ENCODE measurements at regions not wholly inside any gene's neighbourhood (a gene's known extent, or its start where the extent isn't known, plus 50 kb on each side); places are given as distances from the start of the nearest gene placed in this dataset.

DNA sequence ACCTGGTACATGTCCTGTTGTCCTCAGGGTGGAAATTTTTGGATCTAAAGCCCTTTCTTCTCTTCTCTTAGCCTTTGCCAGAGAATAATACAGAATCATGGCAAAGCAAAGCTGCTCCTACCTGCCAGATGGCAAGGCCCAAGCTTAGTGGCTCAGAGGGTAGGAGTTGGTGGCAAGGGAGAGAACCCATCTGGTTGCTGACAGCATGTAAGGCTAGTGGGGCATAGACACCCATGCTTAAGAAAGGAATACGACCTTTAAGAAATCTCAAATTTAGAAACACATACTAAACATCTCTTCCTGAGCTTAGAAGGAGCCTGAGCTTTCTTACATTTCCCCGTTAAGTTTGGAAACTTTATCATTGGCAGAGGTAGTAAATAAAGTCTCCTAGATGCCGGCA is 395.0 kb upstream of the SOX9 start:
- TF ChIP-seq, protein P1, sequence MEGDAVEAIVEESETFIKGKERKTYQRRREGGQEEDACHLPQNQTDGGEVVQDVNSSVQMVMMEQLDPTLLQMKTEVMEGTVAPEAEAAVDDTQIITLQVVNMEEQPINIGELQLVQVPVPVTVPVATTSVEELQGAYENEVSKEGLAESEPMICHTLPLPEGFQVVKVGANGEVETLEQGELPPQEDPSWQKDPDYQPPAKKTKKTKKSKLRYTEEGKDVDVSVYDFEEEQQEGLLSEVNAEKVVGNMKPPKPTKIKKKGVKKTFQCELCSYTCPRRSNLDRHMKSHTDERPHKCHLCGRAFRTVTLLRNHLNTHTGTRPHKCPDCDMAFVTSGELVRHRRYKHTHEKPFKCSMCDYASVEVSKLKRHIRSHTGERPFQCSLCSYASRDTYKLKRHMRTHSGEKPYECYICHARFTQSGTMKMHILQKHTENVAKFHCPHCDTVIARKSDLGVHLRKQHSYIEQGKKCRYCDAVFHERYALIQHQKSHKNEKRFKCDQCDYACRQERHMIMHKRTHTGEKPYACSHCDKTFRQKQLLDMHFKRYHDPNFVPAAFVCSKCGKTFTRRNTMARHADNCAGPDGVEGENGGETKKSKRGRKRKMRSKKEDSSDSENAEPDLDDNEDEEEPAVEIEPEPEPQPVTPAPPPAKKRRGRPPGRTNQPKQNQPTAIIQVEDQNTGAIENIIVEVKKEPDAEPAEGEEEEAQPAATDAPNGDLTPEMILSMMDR (IDR thresholded peaks at IDR 0.05; ENCODE audit: partially characterized antibody, unreplicated experiment) = no peak
- no peaks in the 10 kb centered on the region for H3K36me3 Mint-ChIP-seq (ENCODE audit: unreplicated experiment)
- no peak for DNase-seq
- peaks cover 5% of the 10 kb centered on the region for H3K27me3 Mint-ChIP-seq (ENCODE audit: unreplicated experiment)
- no peaks in the 10 kb centered on the region for H3K4me1 Mint-ChIP-seq (ENCODE audit: low read depth, unreplicated experiment)
- H3K9me3 Mint-ChIP-seq (ENCODE audit: unreplicated experiment) = no peaks in the 10 kb centered on the region
- no peak overlapping the region for H3K27ac Mint-ChIP-seq (ENCODE audit: unreplicated experiment)
- H3K4me3 Mint-ChIP-seq (ENCODE audit: unreplicated experiment) = no peak overlapping the region

DNA sequence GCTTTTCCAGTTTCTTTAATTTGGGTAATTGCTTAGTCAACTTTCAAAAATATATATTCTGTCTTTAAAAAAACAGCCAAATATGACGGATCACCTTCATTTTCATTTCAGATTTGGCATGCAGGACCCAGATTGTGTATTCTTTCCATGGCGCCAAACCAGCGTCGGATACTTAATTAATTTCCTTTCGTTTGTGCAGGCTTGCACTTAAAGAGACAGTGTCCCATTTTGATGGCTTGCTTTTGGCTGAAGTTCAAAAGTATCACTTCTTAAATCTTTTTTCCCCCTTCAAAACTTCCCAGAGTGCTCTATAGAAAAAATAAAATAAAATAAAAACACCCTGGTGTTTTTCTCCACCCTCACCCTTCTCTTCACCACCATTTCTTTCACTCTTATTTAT is 394.5 kb upstream of the SOX9 start:
- no peaks in the 10 kb centered on the region for H3K36me3 Mint-ChIP-seq (ENCODE audit: unreplicated experiment)
- H3K4me3 Mint-ChIP-seq (ENCODE audit: unreplicated experiment) = no peak overlapping the region
- H3K27ac Mint-ChIP-seq (ENCODE audit: unreplicated experiment) = no peak overlapping the region
- no peak for DNase-seq
- peaks cover 5% of the 10 kb centered on the region for H3K27me3 Mint-ChIP-seq (ENCODE audit: unreplicated experiment)
- TF ChIP-seq, protein P1 (IDR thresholded peaks at IDR 0.05; ENCODE audit: partially characterized antibody, unreplicated experiment) = no peak
- no peaks in the 10 kb centered on the region for H3K9me3 Mint-ChIP-seq (ENCODE audit: unreplicated experiment)
- no peaks in the 10 kb centered on the region for H3K4me1 Mint-ChIP-seq (ENCODE audit: low read depth, unreplicated experiment)

DNA sequence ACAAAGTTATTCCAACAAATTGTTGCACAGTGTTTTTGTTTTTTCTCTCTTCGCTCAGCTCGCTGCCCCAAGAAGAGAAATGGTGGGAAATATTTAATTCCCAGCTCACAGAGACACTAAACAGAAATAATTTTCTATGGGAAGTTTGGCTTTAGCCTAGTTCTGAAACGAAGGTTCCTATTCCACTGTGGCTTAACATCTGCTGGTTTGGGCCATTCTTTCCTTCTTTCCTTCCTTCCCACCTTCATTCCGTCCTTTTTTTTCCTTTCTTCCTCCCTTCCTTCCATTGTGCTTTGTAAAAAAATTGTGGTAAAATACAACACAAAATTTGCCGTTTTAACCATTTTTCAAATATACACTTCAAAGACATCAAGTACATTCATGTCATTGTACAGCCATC is 393.5 kb upstream of the SOX9 start:
- Mint-ChIP-seq H3K27me3 (ENCODE audit: unreplicated experiment) (peaks cover 5% of the 10 kb centered on the region), H3K36me3 (ENCODE audit: unreplicated experiment) (no peaks in the 10 kb centered on the region), H3K4me3 (ENCODE audit: unreplicated experiment) (no peak overlapping the region), H3K27ac (ENCODE audit: unreplicated experiment) (no peak overlapping the region), H3K9me3 (ENCODE audit: unreplicated experiment) (no peaks in the 10 kb centered on the region), H3K4me1 (ENCODE audit: low read depth, unreplicated experiment) (no peaks in the 10 kb centered on the region)
- TF ChIP-seq, protein P1 (IDR thresholded peaks at IDR 0.05; ENCODE audit: partially characterized antibody, unreplicated experiment) = no peak
- DNase-seq = no peak

DNA sequence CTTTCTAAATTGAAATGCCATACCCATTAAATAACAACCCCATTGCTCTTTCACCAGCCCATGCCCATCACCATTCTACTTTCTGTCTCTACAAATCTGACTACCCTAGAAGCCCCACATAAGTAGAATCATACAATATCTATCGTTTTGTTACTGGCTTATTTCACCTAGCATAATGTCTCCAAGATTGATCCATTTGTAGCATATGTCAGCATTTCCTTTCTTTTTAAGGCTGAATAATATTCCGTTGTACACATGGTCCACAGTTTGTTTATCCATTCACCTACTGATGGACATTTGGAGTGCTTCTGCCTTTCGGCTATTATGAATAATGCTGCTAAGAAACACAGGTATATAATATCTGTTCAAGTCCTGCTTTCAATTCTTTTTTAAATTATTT is 393.1 kb upstream of the SOX9 start:
- H3K4me3 Mint-ChIP-seq (ENCODE audit: unreplicated experiment) = no peak overlapping the region
- H3K36me3 Mint-ChIP-seq (ENCODE audit: unreplicated experiment) = no peaks in the 10 kb centered on the region
- no peak overlapping the region for H3K27ac Mint-ChIP-seq (ENCODE audit: unreplicated experiment)
- no peak for DNase-seq
- no peaks in the 10 kb centered on the region for H3K9me3 Mint-ChIP-seq (ENCODE audit: unreplicated experiment)
- H3K27me3 Mint-ChIP-seq (ENCODE audit: unreplicated experiment) = peaks cover 5% of the 10 kb centered on the region
- TF ChIP-seq, protein P1 (IDR thresholded peaks at IDR 0.05; ENCODE audit: partially characterized antibody, unreplicated experiment) = no peak
- no peaks in the 10 kb centered on the region for H3K4me1 Mint-ChIP-seq (ENCODE audit: low read depth, unreplicated experiment)

DNA sequence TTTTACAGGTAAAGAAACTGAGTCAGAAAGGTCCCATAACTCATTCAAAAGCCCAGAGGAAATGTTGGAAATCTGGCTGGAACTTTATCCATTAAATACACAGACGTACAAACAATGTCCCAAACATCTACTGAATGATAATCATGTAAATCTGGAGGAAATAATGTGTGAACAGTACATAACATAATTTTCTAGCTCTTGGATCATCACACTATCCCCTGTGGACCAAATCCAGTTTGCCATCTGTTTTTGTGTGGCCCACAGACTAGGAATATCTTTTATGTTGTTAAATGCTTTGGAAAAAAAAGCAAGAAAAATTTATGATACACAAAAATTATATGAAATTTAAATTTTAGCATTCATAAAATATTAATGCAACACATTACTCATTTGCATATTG is 389.9 kb upstream of the SOX9 start:
- Mint-ChIP-seq H3K27ac (ENCODE audit: unreplicated experiment) (no peak overlapping the region), H3K27me3 (ENCODE audit: unreplicated experiment) (no peaks in the 10 kb centered on the region), H3K9me3 (ENCODE audit: unreplicated experiment) (no peaks in the 10 kb centered on the region), H3K4me3 (ENCODE audit: unreplicated experiment) (no peak overlapping the region), H3K36me3 (ENCODE audit: unreplicated experiment) (no peaks in the 10 kb centered on the region), H3K4me1 (ENCODE audit: low read depth, unreplicated experiment) (no peaks in the 10 kb centered on the region)
- TF ChIP-seq, protein P1 (IDR thresholded peaks at IDR 0.05; ENCODE audit: partially characterized antibody, unreplicated experiment) = no peak
- DNase-seq = no peak

Data from glutamatergic neuron (in vitro differentiated cells).